GM23338 (cell line): ENCODE measurements at regions not wholly inside any gene's neighbourhood (a gene's known extent, or its start where the extent isn't known, plus 50 kb on each side); places are given as distances from the start of the nearest gene placed in this dataset.

Source experiments
- ATAC-seq: fragments of 200-7000 bp; cut with Tn5 transposase; 3 replicates; pipeline ENCODE4 v1.9.1; 2020
- DNase-seq: peaks from one replicate; pipeline ENCODE4 v3.0.0-alpha.2; 2015; ENCODE audit warnings: low spot score
- H2AFZ ChIP-seq: fragments of 200-600 bp; sonication (generic); 2 replicates; pipeline ENCODE4 v1.8.0; 2016; ENCODE audit warnings: antibody characterized with exemption, mild to moderate bottlenecking, moderate library complexity
- H3F3A ChIP-seq: fragments of 200-600 bp; sonication (generic); replicated peaks from 2 replicates; pipeline ENCODE4 v1.8.0; 2017; ENCODE audit warnings: antibody characterized with exemption, mixed run types, low read depth
- H3K27ac ChIP-seq: fragments of 200-600 bp; sonication (generic); 2 replicates; pipeline ENCODE4 v1.6.1; 2016; ENCODE audit warnings: low read depth
- H3K27me3 ChIP-seq: fragments of 200-600 bp; sonication (generic); 2 replicates; pipeline ENCODE4 v1.8.0; 2016; ENCODE audit warnings: mild to moderate bottlenecking, mixed run types, moderate library complexity; ENCODE audit not compliant: insufficient read depth
- H3K36me3 ChIP-seq: fragments of 200-600 bp; sonication (generic); 2 replicates; pipeline ENCODE4 v1.8.0; 2016; ENCODE audit warnings: mild to moderate bottlenecking; ENCODE audit not compliant: insufficient read depth
- H3K4me1 ChIP-seq: fragments of 200-600 bp; sonication (generic); 2 replicates; pipeline ENCODE4 v1.8.0; 2016; ENCODE audit warnings: mild to moderate bottlenecking, moderate library complexity; ENCODE audit not compliant: insufficient read depth
- H3K4me2 ChIP-seq: fragments of 200-600 bp; sonication (generic); 2 replicates; pipeline ENCODE4 v1.7.1; 2017; ENCODE audit warnings: mixed run types
- H3K4me3 ChIP-seq: fragments of 200-600 bp; sonication (generic); 2 replicates; pipeline ENCODE4 v1.6.1; 2016; ENCODE audit warnings: mixed run types
- H3K79me2 ChIP-seq: fragments of 200-600 bp; sonication (generic); replicated peaks from 2 replicates; pipeline ENCODE4 v1.8.0; 2017; ENCODE audit warnings: mild to moderate bottlenecking; ENCODE audit not compliant: insufficient read depth
- H3K9me2 ChIP-seq: fragments of 200-600 bp; sonication (generic); 2 replicates; pipeline ENCODE4 v1.8.0; 2017; ENCODE audit not compliant: insufficient read depth
- H4K20me1 ChIP-seq: fragments of 200-600 bp; sonication (generic); replicated peaks from 2 replicates; pipeline ENCODE4 v1.8.0; 2017; ENCODE audit warnings: mild to moderate bottlenecking; ENCODE audit not compliant: insufficient read depth
- H3K27ac Mint-ChIP-seq: 2 replicates; pipeline ENCODE4 v1.8.0; 2020; ENCODE audit warnings: inconsistent platforms, mild to moderate bottlenecking, moderate library complexity, mixed read lengths
- H3K27me3 Mint-ChIP-seq: 3 replicates; pipeline ENCODE4 v1.8.0; 2022; ENCODE audit warnings: low read depth, mild to moderate bottlenecking, moderate library complexity, mixed read lengths, inconsistent platforms; ENCODE audit not compliant: insufficient read depth, poor library complexity
- H3K36me3 Mint-ChIP-seq: 3 replicates; pipeline ENCODE4 v1.8.0; 2021; ENCODE audit warnings: low read depth, mild to moderate bottlenecking, inconsistent platforms, moderate library complexity, mixed read lengths
- H3K4me1 Mint-ChIP-seq: 3 replicates; pipeline ENCODE4 v1.8.0; 2020; ENCODE audit warnings: mild to moderate bottlenecking, inconsistent platforms, mixed read lengths
- H3K4me3 Mint-ChIP-seq: 3 replicates; pipeline ENCODE4 v1.8.0; 2021; ENCODE audit warnings: moderate library complexity, mild to moderate bottlenecking, inconsistent platforms, mixed read lengths
- H3K9me3 Mint-ChIP-seq: 3 replicates; pipeline ENCODE4 v1.8.0; 2020; ENCODE audit warnings: moderate library complexity, mild to moderate bottlenecking, inconsistent platforms, mixed read lengths
- CREB1 ChIP-seq: fragments of 250-450 bp; sonication (Bioruptor Pico); IDR thresholded peaks from 2 replicates; pipeline ENCODE4 v1.5.0; 2020; ENCODE audit warnings: low read depth, mild to moderate bottlenecking, moderate library complexity
- CTCF ChIP-seq, 2 experiments: fragments of 200-600 bp in 1 of 2; sonication (generic) in 1 of 2; conservative IDR thresholded peaks; 2 replicates each; pipeline versions ENCODE4 v1.5.1 to v1.6.1; 2016 to 2017; ENCODE audit warnings: antibody characterized with exemption in 2 of 2, low read depth in 2 of 2, mild to moderate bottlenecking in 2 of 2, moderate library complexity in 1 of 2
- ETS1 ChIP-seq: IDR thresholded peaks from 2 replicates; pipeline ENCODE4 v1.6.1; 2016; ENCODE audit warnings: antibody characterized with exemption
- EZH2 ChIP-seq: fragments of 200-600 bp; sonication (generic); IDR thresholded peaks from one replicate; pipeline ENCODE4 v1.8.0; 2017; ENCODE audit warnings: antibody characterized with exemption, mild to moderate bottlenecking, low read depth; ENCODE audit not compliant: unreplicated experiment
- JUNB ChIP-seq: IDR thresholded peaks from one replicate; pipeline ENCODE4 v1.6.1; 2016; ENCODE audit warnings: antibody characterized with exemption; ENCODE audit not compliant: unreplicated experiment
- POLR2AphosphoS5 ChIP-seq: IDR thresholded peaks from 2 replicates; pipeline ENCODE4 v1.6.1; 2016; ENCODE audit warnings: antibody characterized with exemption, low read depth
- REST ChIP-seq: IDR thresholded peaks from one replicate; pipeline ENCODE4 v1.6.1; 2018; ENCODE audit warnings: antibody characterized with exemption; ENCODE audit not compliant: unreplicated experiment
- STAT1 ChIP-seq: IDR thresholded peaks from one replicate; pipeline ENCODE4 v1.6.1; 2016; ENCODE audit warnings: antibody characterized with exemption; ENCODE audit not compliant: unreplicated experiment
- ZNF114 ChIP-seq: fragments of 250-450 bp; sonication (Bioruptor Pico); IDR thresholded peaks from 2 replicates; pipeline ENCODE4 v1.5.0; 2020; ENCODE audit warnings: mild to moderate bottlenecking, moderate library complexity
- ZNF331 ChIP-seq: fragments of 250-450 bp; sonication (Bioruptor Pico); IDR thresholded peaks from 2 replicates; pipeline ENCODE4 v1.5.0; 2020; ENCODE audit warnings: low read depth, mild to moderate bottlenecking, moderate library complexity
- ZNF462 ChIP-seq: fragments of 250-450 bp; sonication (Bioruptor Pico); IDR thresholded peaks from 2 replicates; pipeline ENCODE4 v1.5.0; 2020; ENCODE audit warnings: mild to moderate bottlenecking, moderate library complexity

DNA sequence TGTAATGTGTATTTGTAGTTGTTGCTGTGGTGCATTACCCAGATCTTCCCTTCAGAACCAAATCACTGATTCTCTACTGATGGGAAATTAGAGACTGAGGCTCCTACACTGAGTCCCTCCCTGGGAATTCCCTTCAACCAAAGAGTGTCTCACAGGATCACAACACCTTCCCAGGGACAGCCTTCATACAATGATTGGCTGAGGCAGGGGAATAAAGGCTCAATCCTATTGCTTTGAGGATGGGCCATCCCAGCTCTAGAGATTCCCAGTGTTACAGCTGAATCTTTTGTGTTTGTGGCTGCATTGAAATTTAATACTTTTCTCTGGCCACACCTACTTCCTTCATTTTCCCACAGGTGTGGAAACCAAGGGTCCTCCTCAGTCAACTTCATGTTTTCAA lies 96.4 kb upstream of the ELL2 start:
- H3K4me2 ChIP-seq, result no peak overlapping the region

More for the DNA sequence above, 96.4 kb upstream of the ELL2 start:
- 0 out of 2 replicates have a peak, but pooled peaks cover 3% of the 10 kb centered on the region for H3K4me1 ChIP-seq
- H3K4me3 Mint-ChIP-seq, result no peak overlapping the region
- peak; percentile 47 for DNase-seq
- H3F3A ChIP-seq, result no peaks in the 10 kb centered on the region
- peak; percentile 92 for ATAC-seq
- H3K27me3 Mint-ChIP-seq, result peaks cover 2% of the 10 kb centered on the region
- H3K4me3 ChIP-seq, result no peak overlapping the region
- no peaks in the 10 kb centered on the region for H3K79me2 ChIP-seq
- H3K9me3 Mint-ChIP-seq, result no peaks in the 10 kb centered on the region
- H3K36me3 Mint-ChIP-seq, result no peaks in the 10 kb centered on the region
- H4K20me1 ChIP-seq, result no peaks in the 10 kb centered on the region
- H2AFZ ChIP-seq, result peak overlapping the region; percentile 20; the same call in 1 of the 2 replicates
- peaks cover 8% of the 10 kb centered on the region; the same call in 2 of the 3 replicates for H3K4me1 Mint-ChIP-seq
- H3K27ac ChIP-seq, result no peak overlapping the region
- H3K27me3 ChIP-seq, result no peaks in the 10 kb centered on the region
- TF ChIP-seq ETS1 (no peak), ZNF331 (CRISPR knock-in tag) (no peak), CREB1 (no peak), REST (no peak), ZNF462 (no peak), POLR2AphosphoS5 (no peak), JUNB (no peak), STAT1 (no peak), EZH2 (no peak), ZNF114 (no peak), CTCF (conservative IDR thresholded peaks at IDR 0.05; ENCODE audit: low read depth in 2 of 2) (no peak)
- H3K36me3 ChIP-seq, result no peaks in the 10 kb centered on the region
- H3K9me2 ChIP-seq, result peaks cover 21% of the 10 kb centered on the region
- H3K27ac Mint-ChIP-seq, result no peak overlapping the region
